GM18951 (cell line): ENCODE measurements at regions not wholly inside any gene's neighbourhood (a gene's known extent, or its start where the extent isn't known, plus 50 kb on each side); places are given as distances from the start of the nearest gene placed in this dataset.
"Not testable (repeated sequence)": the region's sequence is repeated elsewhere in the genome, so short reads cannot be mapped to it uniquely, and the experiment has no call there.

Source experiments
- POLR2A ChIP-seq: IDR thresholded peaks from 4 replicates; pipeline ENCODE4 v1.6.1; 2011; ENCODE audit warnings: mild to moderate bottlenecking; ENCODE audit not compliant: insufficient read length, insufficient read depth; ENCODE audit errors: extremely low read depth
- in situ Hi-C: fragments of 300-500 bp; cut with MboI; formaldehyde crosslinking; loops from one replicate; pipeline ENCODE4 v1.12.0; 2022; ENCODE audit warnings: low sequenced_read_pairs, mixed read lengths, inconsistent platforms; ENCODE audit not compliant: unreplicated experiment

GRCh38 chr15:23750179-23750578 is 63.1 kb upstream of the NDN start:
- in situ Hi-C loops = no loop called here

GRCh38 chr15:23750776-23751175 is 63.7 kb upstream of the NDN start:
- in situ Hi-C loops = no loop called here
- no peak for TF ChIP-seq POLR2A

More at GRCh38 chr15:23750179-23750578, 63.1 kb upstream of the NDN start:
- TF ChIP-seq POLR2A = no peak

GRCh38 chr15:23753248-23753647 is 66.1 kb upstream of the NDN start:
- no peak for TF ChIP-seq POLR2A
- in situ Hi-C loops = no loop called here

GRCh38 chr15:23758891-23759290 is 71.8 kb upstream of the NDN start:
- no peak for TF ChIP-seq POLR2A
- in situ Hi-C loops = no loop called here

- in situ Hi-C loops = no loop called here
- no peak for TF ChIP-seq POLR2A
Measured at GRCh38 chr15:23760024-23760423, 72.9 kb upstream of the NDN start.

- in situ Hi-C loops = no loop called here
- TF ChIP-seq POLR2A = no peak
Measured at GRCh38 chr15:23761386-23761785, 74.3 kb upstream of the NDN start.

GRCh38 chr15:23762026-23762425 is 74.9 kb upstream of the NDN start:
- in situ Hi-C loops = no loop called here
- TF ChIP-seq POLR2A = no peak

GRCh38 chr15:23763021-23763420 is 75.9 kb upstream of the NDN start:
- in situ Hi-C loops = no loop called here
- no peak for TF ChIP-seq POLR2A

- no peak for TF ChIP-seq POLR2A
- in situ Hi-C loops = no loop called here
Measured at GRCh38 chr15:23764306-23764705, 77.2 kb upstream of the NDN start.

- in situ Hi-C loops = no loop called here
- no peak for TF ChIP-seq POLR2A
Measured at GRCh38 chr15:23764716-23765115, 77.6 kb upstream of the NDN start.

- in situ Hi-C loops = not testable (repeated sequence)
Measured at GRCh38 chr15:23766779-23767178, 79.7 kb upstream of the NDN start.

GRCh38 chr15:23773093-23773492 is 86.0 kb upstream of the NDN start:
- TF ChIP-seq POLR2A = no peak
- in situ Hi-C loops = no loop called here

GRCh38 chr15:23787346-23788105 is 100.4 kb upstream of the NDN start:
- no peak for TF ChIP-seq POLR2A
- in situ Hi-C loops = no loop called here

GRCh38 chr15:23793191-23793680 is 106.1 kb upstream of the NDN start:
- TF ChIP-seq POLR2A = no peak
- in situ Hi-C loops = no loop called here
